Type B pancreatic cell (in vitro differentiated cells): ENCODE measurements at regions not wholly inside any gene's neighbourhood (a gene's known extent, or its start where the extent isn't known, plus 50 kb on each side); places are given as distances from the start of the nearest gene placed in this dataset.
A peak's percentile ranks its signal among the peaks of the same experiment; 100 is the strongest.

Source experiments
- DNase-seq: peaks from one replicate; pipeline ENCODE4 v3.0.0; 2021; ENCODE audit warnings: mixed read lengths; ENCODE audit not compliant: unreplicated experiment; ENCODE audit errors: extremely low spot score
- H3K27ac Mint-ChIP-seq: 2 replicates; pipeline ENCODE4 v1.8.0; 2021; ENCODE audit warnings: mild to moderate bottlenecking, mixed read lengths
- H3K27me3 Mint-ChIP-seq: 2 replicates; pipeline ENCODE4 v1.8.0; 2021; ENCODE audit warnings: mixed read lengths
- H3K36me3 Mint-ChIP-seq: 2 replicates; pipeline ENCODE4 v1.8.0; 2021; ENCODE audit warnings: mixed read lengths
- H3K4me1 Mint-ChIP-seq: one replicate; pipeline ENCODE4 v1.8.0; 2021; ENCODE audit warnings: mixed read lengths; ENCODE audit not compliant: unreplicated experiment
- H3K4me3 Mint-ChIP-seq: 2 replicates; pipeline ENCODE4 v1.8.0; 2021; ENCODE audit warnings: mild to moderate bottlenecking, mixed read lengths
- H3K9me3 Mint-ChIP-seq: 2 replicates; pipeline ENCODE4 v1.8.0; 2021; ENCODE audit warnings: mixed read lengths
- TF ChIP-seq, protein P1 (sequence below): fragments of 200-600 bp; sonication (generic); conservative IDR thresholded peaks from 2 replicates; pipeline ENCODE4 v1.5.0; 2021; ENCODE audit warnings: antibody characterized with exemption, mild to moderate bottlenecking

DNA sequence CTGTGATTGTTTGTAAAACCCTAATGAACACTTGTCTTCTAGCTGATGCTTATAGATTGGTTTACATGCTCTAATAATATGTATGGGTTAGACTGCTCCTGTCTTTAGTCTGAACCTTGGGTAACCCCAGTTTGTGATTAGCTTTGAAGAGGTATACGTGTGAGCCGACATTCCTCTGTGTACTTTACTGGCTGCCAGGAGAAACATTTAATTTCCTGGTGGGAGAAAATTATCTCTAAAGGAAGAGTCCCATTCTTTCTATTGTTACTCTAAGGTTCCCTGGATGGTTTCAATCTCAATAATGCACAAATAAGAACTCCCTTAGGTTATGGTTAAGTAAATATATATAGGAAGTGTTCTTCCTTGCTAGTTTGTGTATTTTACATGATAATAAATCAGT lies 143.6 kb upstream of the ZSWIM2 start:
- H3K36me3 Mint-ChIP-seq, result no peaks in the 10 kb centered on the region
- peaks cover 8% of the 10 kb centered on the region for H3K9me3 Mint-ChIP-seq
- TF ChIP-seq, protein P1, sequence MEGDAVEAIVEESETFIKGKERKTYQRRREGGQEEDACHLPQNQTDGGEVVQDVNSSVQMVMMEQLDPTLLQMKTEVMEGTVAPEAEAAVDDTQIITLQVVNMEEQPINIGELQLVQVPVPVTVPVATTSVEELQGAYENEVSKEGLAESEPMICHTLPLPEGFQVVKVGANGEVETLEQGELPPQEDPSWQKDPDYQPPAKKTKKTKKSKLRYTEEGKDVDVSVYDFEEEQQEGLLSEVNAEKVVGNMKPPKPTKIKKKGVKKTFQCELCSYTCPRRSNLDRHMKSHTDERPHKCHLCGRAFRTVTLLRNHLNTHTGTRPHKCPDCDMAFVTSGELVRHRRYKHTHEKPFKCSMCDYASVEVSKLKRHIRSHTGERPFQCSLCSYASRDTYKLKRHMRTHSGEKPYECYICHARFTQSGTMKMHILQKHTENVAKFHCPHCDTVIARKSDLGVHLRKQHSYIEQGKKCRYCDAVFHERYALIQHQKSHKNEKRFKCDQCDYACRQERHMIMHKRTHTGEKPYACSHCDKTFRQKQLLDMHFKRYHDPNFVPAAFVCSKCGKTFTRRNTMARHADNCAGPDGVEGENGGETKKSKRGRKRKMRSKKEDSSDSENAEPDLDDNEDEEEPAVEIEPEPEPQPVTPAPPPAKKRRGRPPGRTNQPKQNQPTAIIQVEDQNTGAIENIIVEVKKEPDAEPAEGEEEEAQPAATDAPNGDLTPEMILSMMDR, result no peak
- DNase-seq, result no peak
- no peak overlapping the region for H3K27ac Mint-ChIP-seq
- no peaks in the 10 kb centered on the region for H3K27me3 Mint-ChIP-seq
- no peaks in the 10 kb centered on the region for H3K4me1 Mint-ChIP-seq
- no peak overlapping the region for H3K4me3 Mint-ChIP-seq

DNA sequence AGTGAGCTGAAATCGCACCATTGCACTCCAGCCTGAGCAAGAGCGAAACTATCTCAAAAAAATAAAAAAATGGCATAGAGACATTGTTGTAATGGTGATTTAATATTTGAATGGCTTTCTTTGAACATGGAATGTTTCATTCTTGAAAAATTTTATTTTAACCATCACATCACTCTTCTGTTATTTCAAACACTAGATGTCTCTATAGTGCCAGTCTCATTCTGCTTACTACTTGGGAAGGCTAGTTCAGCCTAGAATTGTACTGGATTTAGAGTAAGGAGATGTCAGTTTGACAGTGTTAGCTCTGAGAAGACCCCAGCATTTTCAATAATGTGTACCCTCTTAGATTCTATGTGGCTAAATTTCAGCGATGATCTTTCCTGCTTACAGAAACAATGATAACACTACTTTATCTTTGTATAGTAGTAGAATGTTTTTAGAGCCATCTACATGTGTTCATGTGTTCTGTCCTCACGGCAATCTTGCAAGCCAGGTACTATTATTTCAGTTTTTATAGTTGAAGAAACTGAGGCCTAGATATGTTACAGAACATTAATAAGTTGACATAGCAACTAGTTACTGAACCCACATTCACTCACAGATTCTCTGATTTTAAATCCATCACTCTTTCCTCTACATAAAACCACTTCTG lies 142.9 kb upstream of the ZSWIM2 start:
- Mint-ChIP-seq H3K27ac (no peak overlapping the region), H3K9me3 (peaks cover 10% of the 10 kb centered on the region), H3K4me3 (no peak overlapping the region), H3K4me1 (no peaks in the 10 kb centered on the region), H3K36me3 (no peaks in the 10 kb centered on the region), H3K27me3 (no peaks in the 10 kb centered on the region)
- TF ChIP-seq, protein P1, result no peak
- no peak for DNase-seq

DNA sequence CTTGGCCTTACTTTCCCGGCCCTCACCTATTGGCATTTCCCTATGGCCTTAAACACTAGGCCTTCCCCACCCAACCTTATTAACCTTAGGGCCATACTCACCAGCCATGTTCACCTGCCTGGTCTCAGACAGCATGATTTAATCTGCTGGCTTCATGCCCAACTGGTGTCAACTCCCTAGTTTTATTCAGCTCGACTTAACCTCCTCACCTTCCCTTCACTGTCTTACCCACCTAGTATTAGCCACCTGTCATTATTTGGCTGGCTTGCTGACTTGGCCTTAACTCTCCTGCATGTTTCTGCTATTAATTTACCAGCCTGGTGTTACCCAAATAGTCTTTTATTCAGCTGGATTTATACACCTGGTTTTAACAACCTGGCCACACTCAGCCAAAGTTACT lies 136.0 kb upstream of the ZSWIM2 start:
- no peak overlapping the region for H3K4me3 Mint-ChIP-seq
- TF ChIP-seq, protein P1, result no peak
- H3K4me1 Mint-ChIP-seq, result no peaks in the 10 kb centered on the region
- H3K9me3 Mint-ChIP-seq, result peaks cover 14% of the 10 kb centered on the region
- DNase-seq, result peak; percentile 15
- H3K27me3 Mint-ChIP-seq, result no peaks in the 10 kb centered on the region
- H3K36me3 Mint-ChIP-seq, result no peaks in the 10 kb centered on the region
- H3K27ac Mint-ChIP-seq, result no peak overlapping the region

DNA sequence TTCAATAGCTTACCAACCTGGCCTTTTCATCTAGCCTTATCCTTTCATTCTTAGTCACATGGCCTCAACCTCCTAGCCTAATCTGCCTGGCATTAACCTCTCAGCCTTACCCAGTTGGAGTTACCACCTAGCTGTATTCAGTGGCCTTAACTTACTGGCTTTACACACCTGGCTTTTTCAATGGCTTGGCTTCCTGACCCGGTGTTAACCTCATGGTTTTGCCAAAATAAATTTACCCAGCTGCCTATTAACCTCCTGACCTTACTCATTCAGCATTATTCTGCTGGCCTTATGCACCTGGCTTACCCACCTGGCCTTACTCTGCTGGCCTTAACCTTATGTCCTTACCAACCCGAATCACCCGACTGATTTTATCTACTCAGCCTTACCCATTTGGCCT lies 135.5 kb upstream of the ZSWIM2 start:
- H3K9me3 Mint-ChIP-seq, result peaks cover 14% of the 10 kb centered on the region
- TF ChIP-seq, protein P1, result no peak
- no peaks in the 10 kb centered on the region for H3K36me3 Mint-ChIP-seq
- no peaks in the 10 kb centered on the region for H3K27me3 Mint-ChIP-seq
- no peak for DNase-seq
- no peak overlapping the region for H3K4me3 Mint-ChIP-seq
- H3K4me1 Mint-ChIP-seq, result no peaks in the 10 kb centered on the region
- H3K27ac Mint-ChIP-seq, result no peak overlapping the region

DNA sequence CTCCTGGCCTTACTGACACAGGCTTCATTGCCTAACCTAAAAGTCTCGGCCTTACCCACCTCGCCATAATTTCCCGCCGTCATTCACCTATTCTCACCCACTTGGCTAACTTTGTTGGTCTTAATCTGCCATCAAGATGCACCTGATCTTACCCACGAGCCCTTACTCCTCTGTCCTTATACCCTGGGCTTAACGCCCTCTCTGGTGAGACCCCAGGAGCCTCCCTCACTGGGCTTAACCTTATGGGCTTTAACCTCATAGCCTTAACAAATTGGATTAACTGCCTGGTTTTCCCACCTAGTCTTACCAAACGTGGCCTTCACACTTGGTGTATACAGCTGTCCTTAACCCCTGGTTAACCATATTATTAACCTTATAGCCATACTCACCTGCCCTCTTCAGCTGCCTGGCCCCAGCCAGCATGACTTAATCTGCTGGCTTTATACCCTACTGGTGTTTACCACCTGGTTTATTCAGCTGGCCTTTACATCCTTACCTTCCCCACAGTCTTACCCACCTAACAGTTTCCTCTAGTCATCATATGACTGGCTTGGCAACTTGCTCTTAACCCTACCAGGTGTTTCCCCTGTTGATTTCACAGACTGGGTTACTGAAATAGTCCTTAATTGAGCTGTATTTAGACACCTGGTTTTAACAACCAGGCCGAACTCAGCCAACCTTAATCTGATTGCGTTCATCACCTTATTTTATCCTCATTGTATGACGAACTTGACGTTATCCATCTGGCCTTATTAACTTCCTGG lies 132.0 kb upstream of the ZSWIM2 start:
- TF ChIP-seq, protein P1, result no peak
- Mint-ChIP-seq H3K27me3 (no peaks in the 10 kb centered on the region), H3K36me3 (no peaks in the 10 kb centered on the region), H3K4me3 (no peak overlapping the region), H3K27ac (no peak overlapping the region), H3K9me3 (no peaks in the 10 kb centered on the region), H3K4me1 (no peaks in the 10 kb centered on the region)
- no peak for DNase-seq
